ENCODE measurements at regions not wholly inside any gene's neighbourhood (a gene's known extent, or its start where the extent isn't known, plus 50 kb on each side); places are given as distances from the start of the nearest gene placed in this dataset.

DNA sequence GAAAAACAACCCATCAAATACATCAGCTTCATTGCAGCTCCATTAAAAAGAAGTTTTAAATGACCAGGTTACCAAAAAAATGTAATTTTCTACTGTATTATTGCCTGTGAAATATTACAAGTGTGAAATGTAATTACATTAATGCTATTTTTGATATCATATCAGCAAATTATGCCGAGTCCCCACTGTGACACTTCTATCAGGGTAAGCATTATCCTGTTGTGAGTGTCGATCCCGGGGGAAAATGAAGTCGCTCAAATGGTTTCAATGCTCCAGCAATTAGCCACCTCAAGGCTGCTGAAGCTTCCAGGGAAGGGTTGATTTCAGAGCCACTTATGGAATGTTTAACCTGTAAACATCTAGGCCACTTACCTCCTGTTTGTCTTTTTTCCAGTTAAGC lies 70.4 kb downstream of the RCN1 start:
- no peak for DNase-seq (ENCODE audit: low spot score)
- no peak for ATAC-seq
- intact Hi-C loops (cut with DNase I), result no loop called here

- DNase-seq (ENCODE audit: low spot score), result no peak
- intact Hi-C loops (cut with DNase I), result no loop called here
- no peak for ATAC-seq
Measured at GRCh38 chr11:32162351-32162750, 71.5 kb downstream of the RCN1 start.

DNA sequence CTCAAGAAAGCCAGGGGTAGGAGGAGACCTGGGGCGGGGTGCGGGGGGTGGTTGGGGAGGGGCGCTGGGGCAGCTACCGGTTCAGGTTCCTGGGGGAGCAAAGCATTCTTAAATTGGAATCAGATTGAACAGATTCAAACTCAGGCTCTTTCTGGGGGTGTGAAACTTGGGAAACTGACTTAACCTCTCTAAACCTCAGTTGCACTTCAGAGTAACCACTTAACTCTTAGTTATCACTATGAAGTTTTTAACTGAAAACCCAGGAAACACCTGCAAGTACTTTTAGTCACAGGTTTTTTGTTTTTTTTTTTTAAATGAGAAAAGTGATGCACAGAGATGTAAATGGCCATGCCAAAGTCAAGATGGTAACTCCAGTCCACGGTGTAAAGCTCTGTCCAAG lies 72.0 kb downstream of the RCN1 start:
- intact Hi-C loops (cut with DNase I), result no loop called here
- no peak for DNase-seq (ENCODE audit: low spot score)
- ATAC-seq, result no peak

DNA sequence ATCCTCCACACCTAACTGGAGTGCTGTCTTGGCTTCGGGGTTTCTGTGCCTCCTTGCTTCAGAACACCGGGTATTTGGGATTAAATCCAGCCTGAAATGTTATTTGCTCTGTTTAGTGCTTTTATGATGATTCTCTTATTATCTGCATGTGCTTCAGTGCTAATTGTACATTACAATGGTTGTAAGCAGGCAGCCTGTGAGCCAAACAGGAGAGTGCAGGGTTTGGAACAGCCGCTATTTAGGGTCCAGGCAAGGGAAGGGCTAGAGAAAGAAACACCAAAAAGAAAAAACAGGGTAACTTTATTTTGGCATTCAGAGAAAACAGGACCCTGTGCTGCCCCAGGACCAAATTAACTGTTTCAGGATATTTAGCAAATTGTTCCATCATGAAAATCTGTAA lies 72.7 kb downstream of the RCN1 start:
- intact Hi-C loops (cut with DNase I), result no loop called here
- DNase-seq (ENCODE audit: low spot score) (no peak), ATAC-seq (no peak)

DNA sequence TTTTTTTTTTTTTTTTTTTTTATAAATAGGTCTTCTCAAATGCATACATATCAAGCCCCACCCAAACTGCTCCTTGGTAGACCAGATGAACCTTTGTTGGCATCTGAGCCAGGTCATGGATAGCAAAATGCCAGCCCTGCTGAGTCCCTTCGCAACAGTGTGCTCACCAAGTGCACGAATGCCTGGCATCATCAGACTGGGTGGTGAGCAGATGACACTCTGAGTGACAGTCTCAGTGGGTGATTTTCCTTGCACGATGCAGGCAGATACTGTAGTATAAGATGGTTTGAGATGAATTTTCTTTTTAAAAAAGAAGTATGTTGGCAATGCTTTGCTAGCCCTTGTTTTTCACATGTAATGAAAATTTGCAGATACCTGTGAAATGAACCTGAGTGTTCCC lies 74.0 kb downstream of the RCN1 start:
- ATAC-seq (no peak), DNase-seq (ENCODE audit: low spot score) (no peak)
- intact Hi-C loops (cut with DNase I), result no loop called here

GRCh38 chr11:32168924-32169323 lies 78.0 kb downstream of the RCN1 start:
- ATAC-seq (no peak), DNase-seq (ENCODE audit: low spot score) (no peak)
- intact Hi-C loops (cut with DNase I), result no loop called here

GRCh38 chr11:32171445-32171844 lies 80.6 kb downstream of the RCN1 start:
- ATAC-seq, result no peak
- DNase-seq (ENCODE audit: low spot score), result no peak
- intact Hi-C loops (cut with DNase I), result loop anchor here (10.0 kb wide), 1 partner anchor 937 kb away; no protein-coding TSS in a partner anchor

GRCh38 chr11:32172041-32172847 lies 81.4 kb downstream of the RCN1 start:
- intact Hi-C loops (cut with DNase I), result loop anchor here (10.0 kb wide), 1 partner anchor 937 kb away; no protein-coding TSS in a partner anchor
- no peak for ATAC-seq
- no peak for DNase-seq (ENCODE audit: low spot score)

GRCh38 chr11:32172848-32173834 lies 82.3 kb downstream of the RCN1 start:
- ATAC-seq (peak; percentile 78), DNase-seq (ENCODE audit: low spot score) (peak; percentile 72)
- intact Hi-C loops (cut with DNase I), result loop anchor here (10.0 kb wide), 1 partner anchor 938 kb away; no protein-coding TSS in a partner anchor

DNA sequence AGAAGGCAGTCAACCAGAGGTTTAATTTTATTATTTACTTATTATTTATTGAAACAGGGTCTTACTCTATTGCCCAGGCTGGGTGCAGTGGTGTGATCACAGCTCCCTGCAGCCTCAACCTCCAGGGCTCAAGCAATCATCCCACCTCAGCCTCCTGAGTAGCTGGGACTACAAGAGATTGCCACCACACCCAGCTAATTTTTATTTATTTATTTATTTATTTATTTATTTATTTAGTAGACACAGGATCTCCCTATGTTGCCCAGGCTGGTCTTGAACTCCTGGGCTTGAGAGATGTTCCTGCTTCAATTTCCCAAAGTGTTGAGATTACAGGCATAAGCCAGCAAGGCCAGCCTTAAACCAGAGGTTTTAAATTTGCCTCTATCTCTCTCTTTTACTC lies 83.1 kb downstream of the RCN1 start:
- DNase-seq (ENCODE audit: low spot score), result no peak
- intact Hi-C loops (cut with DNase I), result loop anchor here (10.0 kb wide), 1 partner anchor 939 kb away; no protein-coding TSS in a partner anchor
- ATAC-seq, result no peak

DNA sequence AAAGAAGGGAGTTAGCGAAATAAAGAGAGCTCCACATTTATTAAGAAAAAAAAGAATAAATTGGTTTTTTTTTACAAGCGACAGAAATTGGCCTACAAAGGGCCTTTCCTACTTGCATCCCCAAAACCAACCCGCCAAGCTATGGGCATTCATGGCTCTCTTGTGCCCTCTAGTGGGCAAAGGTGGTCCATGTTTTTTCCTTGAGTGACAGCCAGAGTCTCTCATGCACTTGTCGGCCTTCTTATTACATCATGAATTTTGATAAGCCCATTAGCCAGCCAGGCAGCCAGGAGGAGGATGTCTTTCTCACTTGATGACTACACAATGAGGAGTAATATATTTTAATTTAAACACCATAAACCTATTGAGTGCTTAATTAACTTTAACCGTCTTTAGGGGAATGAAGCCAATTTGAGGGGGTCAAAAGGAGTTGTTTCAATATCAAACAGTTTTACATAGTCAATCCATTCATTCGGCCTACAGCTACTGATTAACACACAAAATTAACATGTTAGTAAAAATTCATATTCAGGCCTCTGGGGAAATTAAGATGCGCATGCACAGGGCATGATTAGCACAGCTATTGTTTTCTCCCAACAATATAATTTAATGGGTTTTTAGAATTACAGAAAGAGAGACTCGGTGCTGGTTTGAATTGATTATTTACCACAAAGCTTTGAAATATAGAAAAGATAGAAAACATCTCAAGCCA lies 85.5 kb downstream of the RCN1 start:
- peak; percentile 71 for ATAC-seq
- intact Hi-C loops (cut with DNase I), result loop anchor here (5.0 to 10.0 kb wide), 2 partner anchors 124 to 942 kb away; no protein-coding TSS in a partner anchor
- DNase-seq (ENCODE audit: low spot score), result peak; percentile 88

DNA sequence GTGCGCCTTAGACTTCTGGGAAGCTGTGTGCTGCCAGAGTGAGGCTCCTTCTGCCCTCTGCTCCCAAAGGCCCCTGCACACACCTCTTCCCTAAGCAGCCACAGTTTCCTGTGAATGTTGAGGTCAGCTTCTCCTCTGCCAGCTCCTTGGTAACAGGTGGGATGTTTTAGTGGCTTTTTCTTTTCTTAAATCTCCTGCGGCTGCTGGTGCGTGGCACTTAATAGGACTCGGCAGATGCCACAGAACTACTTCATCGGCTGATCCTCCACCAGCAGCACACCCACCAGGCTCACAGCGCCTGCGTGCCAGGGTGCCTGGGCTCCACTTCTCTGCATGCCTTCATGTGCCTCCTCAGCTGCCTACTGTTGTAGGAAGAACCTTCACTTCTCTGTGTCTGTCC lies 87.8 kb downstream of the RCN1 start:
- DNase-seq (ENCODE audit: low spot score) (no peak), ATAC-seq (no peak)
- intact Hi-C loops (cut with DNase I), result loop anchor here (5.0 to 10.0 kb wide), 2 partner anchors 126 to 944 kb away; no protein-coding TSS in a partner anchor

DNA sequence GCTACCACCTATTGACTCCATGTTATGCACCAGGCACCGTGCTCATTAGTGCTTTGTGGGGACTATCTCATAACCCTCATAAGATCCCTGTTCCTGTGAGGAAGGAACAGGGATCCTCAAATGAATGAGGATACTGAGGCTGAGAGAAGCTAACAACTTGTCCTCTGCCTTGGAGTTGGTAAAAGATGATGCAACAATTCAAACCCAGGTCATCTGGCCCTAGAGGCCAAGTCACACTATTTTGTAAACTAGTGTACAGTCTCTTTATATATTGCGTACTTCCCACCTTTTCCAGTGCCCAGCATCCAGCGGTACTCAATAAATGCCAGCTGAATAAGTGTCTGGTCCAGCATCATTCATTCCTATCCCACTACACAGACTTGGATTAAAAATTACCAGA lies 92.6 kb downstream of the RCN1 start:
- ATAC-seq, result no peak
- intact Hi-C loops (cut with DNase I), result no loop called here
- DNase-seq (ENCODE audit: low spot score), result no peak

GRCh38 chr11:32184041-32184722 lies 93.3 kb downstream of the RCN1 start:
- DNase-seq (ENCODE audit: low spot score) (no peak), ATAC-seq (no peak)
- intact Hi-C loops (cut with DNase I), result no loop called here

DNA sequence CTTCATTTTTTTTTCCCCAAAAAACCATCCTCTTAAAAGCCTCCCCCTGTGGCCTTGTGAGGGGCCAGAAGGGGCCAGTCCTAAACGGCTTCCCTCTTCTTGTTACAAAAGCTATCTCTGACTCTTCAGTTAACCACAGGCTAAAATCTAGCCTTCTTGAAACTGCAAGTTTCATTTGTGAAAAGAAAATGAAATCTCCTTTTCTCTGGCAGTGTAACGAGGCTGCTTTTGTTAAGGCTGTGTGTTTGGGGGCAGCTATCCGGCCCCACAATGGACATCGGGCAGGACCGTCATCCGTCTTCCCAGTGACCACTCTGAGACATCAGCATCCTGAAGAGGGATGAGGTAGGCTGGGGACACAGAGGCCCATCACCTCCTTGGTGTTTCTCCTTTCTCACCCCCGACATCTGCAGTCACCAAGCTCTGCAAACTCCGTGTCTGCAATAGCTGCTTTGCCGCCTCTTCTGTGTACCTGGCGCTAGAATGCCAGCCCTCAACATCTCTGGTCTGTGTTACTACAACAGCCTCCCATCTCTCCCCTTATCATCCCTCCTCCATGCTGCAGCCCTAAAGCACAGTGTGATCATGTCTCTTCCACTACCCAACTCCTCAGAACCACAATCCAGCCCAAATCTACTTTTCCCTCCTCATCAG lies 94.0 kb downstream of the RCN1 start:
- intact Hi-C loops (cut with DNase I), result no loop called here
- DNase-seq (ENCODE audit: low spot score) (no peak), ATAC-seq (no peak)

GRCh38 chr11:32186118-32186517 lies 95.2 kb downstream of the RCN1 start:
- DNase-seq (ENCODE audit: low spot score), result no peak
- no peak for ATAC-seq
- intact Hi-C loops (cut with DNase I), result no loop called here

- intact Hi-C loops (cut with DNase I), result no loop called here
Measured at GRCh38 chr11:32187111-32187510, 96.2 kb downstream of the RCN1 start.

GRCh38 chr11:32188785-32189184 lies 97.9 kb downstream of the RCN1 start:
- intact Hi-C loops (cut with DNase I), result no loop called here
- ATAC-seq (no peak), DNase-seq (ENCODE audit: low spot score) (no peak)

More at GRCh38 chr11:32187111-32187510, 96.2 kb downstream of the RCN1 start:
- no peak for DNase-seq (ENCODE audit: low spot score)
- ATAC-seq, result no peak

All from sciatic nerve (tissue), 2 donors.